Stomach (tissue), 8 donors: ENCODE measurements at regions not wholly inside any gene's neighbourhood (a gene's known extent, or its start where the extent isn't known, plus 50 kb on each side); places are given as distances from the start of the nearest gene placed in this dataset.
A peak's percentile ranks its signal among the peaks of the same experiment; 100 is the strongest.

Experiments used
- DNase-seq, 2 donors: peaks; one replicate each; pipeline versions ENCODE4 v3.0.0 to v3.0.0-alpha.2; 2013 to 2019
- H3K27ac ChIP-seq, 5 donors: fragments of 200-600 bp in 4 of 5; sonication (generic) in 4 of 5; one replicate each; pipeline ENCODE4 v1.5.1; 2013 to 2019; ENCODE audit warnings: mild to moderate bottlenecking in 1 of 5, moderate library complexity in 1 of 5
- H3K27me3 ChIP-seq, 3 donors: fragments of 200-600 bp; sonication (generic); one replicate each; pipeline ENCODE4 v1.5.1; 2017 to 2019; ENCODE audit warnings: mixed run types in 1 of 3
- H3K36me3 ChIP-seq, 4 donors: fragments of 200-600 bp; sonication (generic); 1 replicate in 3 of 4; 2 replicates in 1 of 4; pipeline ENCODE4 v1.5.1; 2016 to 2019
- H3K4me1 ChIP-seq, 4 donors: fragments of 200-600 bp; sonication (generic); one replicate each; pipeline ENCODE4 v1.5.1; 2016 to 2019
- H3K4me3 ChIP-seq, 4 donors: fragments of 200-600 bp; sonication (generic) in 3 of 4; one replicate each; pipeline ENCODE4 v1.5.1; 2016 to 2019; ENCODE audit warnings: mild to moderate bottlenecking in 1 of 4
- H3K9me3 ChIP-seq, 4 donors: fragments of 200-600 bp; sonication (generic); one replicate each; pipeline ENCODE4 v1.5.1; 2016 to 2019
- CTCF ChIP-seq, 7 experiments: fragments of 450-650 bp in 4 of 7; fragments of 200-600 bp in 3 of 7; sonication (generic) in 3 of 7; IDR thresholded peaks; one replicate each; pipeline ENCODE4 v1.5.1; 2016 to 2019; ENCODE audit warnings: antibody characterized with exemption in 7 of 7, control low read depth in 2 of 7, mild to moderate bottlenecking in 1 of 7
- EP300 ChIP-seq: sonication (generic); formaldehyde crosslinking; IDR thresholded peaks from one replicate; pipeline ENCODE4 v1.6.1; 2017; ENCODE audit warnings: antibody characterized with exemption
- POLR2A ChIP-seq, 4 donors: fragments of 450-650 bp; IDR thresholded peaks; one replicate each; pipeline ENCODE4 v1.6.1; 2016; ENCODE audit warnings: antibody characterized with exemption in 4 of 4, control low read depth in 2 of 4, mild to moderate bottlenecking in 1 of 4, moderate library complexity in 1 of 4
- POLR2AphosphoS5 ChIP-seq, 3 donors: sonication (generic); formaldehyde crosslinking; IDR thresholded peaks; one replicate each; pipeline ENCODE4 v1.6.1; 2016; ENCODE audit warnings: antibody characterized with exemption in 3 of 3
- WGBS, 5 donors: extraction: QIAGEN DNeasy Blood & Tissue Kit in 3 of 5; methylation state at CpG; one replicate each; pipeline versions ENCODE4 v1.1.5 to v1.1.7; 2013 to 2018; 5-methylcytosine and 5-hydroxymethylcytosine counted together
- intact Hi-C: fragments of 100-400 bp; cut with DNase I; formaldehyde crosslinking; loops from one replicate; pipeline ENCODE4 v1.15.1; 2023; ENCODE audit warnings: low total_unique reads
- donor health status: healthy with polysubstance abuse.
- donor health status: Bipolar disorder and iron deficiency.
- donor health status: healthy.

- Histone ChIP-seq H3K9me3 (no peaks in the 10 kb centered on the region), H3K27ac (no peak overlapping the region), H3K4me3 (no peak overlapping the region), H3K4me1 (peaks cover 0 to 6% (median 0%) of the 10 kb centered on the region in 4 donors), H3K36me3 (no peaks in the 10 kb centered on the region), H3K27me3 (no peaks in the 10 kb centered on the region)
- no peak for TF ChIP-seq EP300
- TF ChIP-seq CTCF (IDR thresholded peaks at IDR 0.05): no peak
- no peak for TF ChIP-seq POLR2A (IDR thresholded peaks at IDR 0.05)
- TF ChIP-seq POLR2AphosphoS5 (IDR thresholded peaks at IDR 0.05): no peak
- no peak for DNase-seq
- intact Hi-C loops: no loop called here
- 76 to 92% (median 84%) methylated on average over 2 of the region's 2 CpGs for WGBS, 5 donors
These were observed 404.7 kb upstream of the FLRT2 start for GRCh38 chr14:85125291-85125670.

- H3K36me3 ChIP-seq: no peaks in the 10 kb centered on the region
- intact Hi-C loops: no loop called here
- peaks cover 0 to 12% (median 2%) of the 10 kb centered on the region in 4 donors for H3K9me3 ChIP-seq
- peaks cover 0 to 6% (median 0%) of the 10 kb centered on the region in 4 donors for H3K4me1 ChIP-seq
- no peak overlapping the region for H3K4me3 ChIP-seq
- no peaks in the 10 kb centered on the region for H3K27me3 ChIP-seq
- TF ChIP-seq EP300 (no peak), CTCF (IDR thresholded peaks at IDR 0.05) (no peak), POLR2AphosphoS5 (IDR thresholded peaks at IDR 0.05) (no peak), POLR2A (IDR thresholded peaks at IDR 0.05) (no peak)
- peak in 1 of 2 donors; percentile 59 for DNase-seq
- WGBS, 5 donors: 41 to 59% (median 53%) methylated on average over 2 of the region's 2 CpGs
- no peak overlapping the region for H3K27ac ChIP-seq
These were observed 400.0 kb upstream of the FLRT2 start for GRCh38 chr14:85129921-85130320.

GRCh38 chr14:85131226-85131922 lies 398.6 kb upstream of the FLRT2 start:
- Histone ChIP-seq H3K27me3 (no peaks in the 10 kb centered on the region), H3K4me1 (peaks cover 0 to 6% (median 0%) of the 10 kb centered on the region in 4 donors), H3K4me3 (no peak overlapping the region), H3K36me3 (no peaks in the 10 kb centered on the region), H3K9me3 (peaks cover 0 to 12% (median 2%) of the 10 kb centered on the region in 4 donors), H3K27ac (no peak overlapping the region)
- peak; percentile 47 to 57 for DNase-seq
- TF ChIP-seq EP300 (no peak), CTCF (IDR thresholded peaks at IDR 0.05) (peak in 2 of 7 experiments; percentile 30 to 47)
- intact Hi-C loops: no loop called here
- 30 to 56% (median 39%) methylated on average over 2 of the region's 2 CpGs for WGBS, 5 donors

GRCh38 chr14:85142982-85143381 lies 387.0 kb upstream of the FLRT2 start:
- no peak overlapping the region for H3K27ac ChIP-seq
- 71 to 77% (median 73%) methylated on average over 1 of the region's 1 CpG for WGBS, 5 donors
- no peak overlapping the region for H3K4me3 ChIP-seq
- no peak for DNase-seq
- H3K27me3 ChIP-seq: no peaks in the 10 kb centered on the region
- intact Hi-C loops: no loop called here
- H3K9me3 ChIP-seq: no peaks in the 10 kb centered on the region
- TF ChIP-seq POLR2A (IDR thresholded peaks at IDR 0.05) (no peak), POLR2AphosphoS5 (IDR thresholded peaks at IDR 0.05) (no peak), EP300 (no peak), CTCF (IDR thresholded peaks at IDR 0.05) (no peak)
- H3K4me1 ChIP-seq: no peaks in the 10 kb centered on the region
- H3K36me3 ChIP-seq: no peaks in the 10 kb centered on the region
